ENCODE measurements at regions not wholly inside any gene's neighbourhood (a gene's known extent, or its start where the extent isn't known, plus 50 kb on each side); places are given as distances from the start of the nearest gene placed in this dataset.
"Not testable (repeated sequence)": the region's sequence is repeated elsewhere in the genome, so short reads cannot be mapped to it uniquely, and the experiment has no call there.

DNA sequence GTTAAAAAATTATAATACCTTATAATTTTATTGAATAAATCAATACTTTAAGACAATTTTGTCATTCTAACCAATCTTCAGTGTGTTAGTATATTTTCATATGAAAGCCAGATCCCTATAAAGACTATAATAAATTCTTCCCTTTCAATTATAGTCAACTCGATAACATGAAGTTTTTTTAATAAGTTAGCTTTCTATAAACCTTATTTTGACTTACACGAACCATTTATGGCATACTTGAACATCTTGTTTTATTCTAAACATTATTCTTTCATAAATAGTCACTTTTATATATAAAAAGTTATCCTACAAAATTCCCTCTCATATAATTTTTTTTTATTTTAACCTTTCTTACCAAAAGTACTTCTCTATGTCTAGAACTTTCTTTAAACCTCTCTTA lies 1002.3 kb downstream of the TMEM121 start:
- DNase-seq (ENCODE audit: insufficient read length, low spot score) (no peak), FAIRE-seq (no peak)
- TF ChIP-seq, protein P1, sequence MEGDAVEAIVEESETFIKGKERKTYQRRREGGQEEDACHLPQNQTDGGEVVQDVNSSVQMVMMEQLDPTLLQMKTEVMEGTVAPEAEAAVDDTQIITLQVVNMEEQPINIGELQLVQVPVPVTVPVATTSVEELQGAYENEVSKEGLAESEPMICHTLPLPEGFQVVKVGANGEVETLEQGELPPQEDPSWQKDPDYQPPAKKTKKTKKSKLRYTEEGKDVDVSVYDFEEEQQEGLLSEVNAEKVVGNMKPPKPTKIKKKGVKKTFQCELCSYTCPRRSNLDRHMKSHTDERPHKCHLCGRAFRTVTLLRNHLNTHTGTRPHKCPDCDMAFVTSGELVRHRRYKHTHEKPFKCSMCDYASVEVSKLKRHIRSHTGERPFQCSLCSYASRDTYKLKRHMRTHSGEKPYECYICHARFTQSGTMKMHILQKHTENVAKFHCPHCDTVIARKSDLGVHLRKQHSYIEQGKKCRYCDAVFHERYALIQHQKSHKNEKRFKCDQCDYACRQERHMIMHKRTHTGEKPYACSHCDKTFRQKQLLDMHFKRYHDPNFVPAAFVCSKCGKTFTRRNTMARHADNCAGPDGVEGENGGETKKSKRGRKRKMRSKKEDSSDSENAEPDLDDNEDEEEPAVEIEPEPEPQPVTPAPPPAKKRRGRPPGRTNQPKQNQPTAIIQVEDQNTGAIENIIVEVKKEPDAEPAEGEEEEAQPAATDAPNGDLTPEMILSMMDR (IDR thresholded peaks at IDR 0.05; ENCODE audit: insufficient read depth, missing control alignments): no peak

DNA sequence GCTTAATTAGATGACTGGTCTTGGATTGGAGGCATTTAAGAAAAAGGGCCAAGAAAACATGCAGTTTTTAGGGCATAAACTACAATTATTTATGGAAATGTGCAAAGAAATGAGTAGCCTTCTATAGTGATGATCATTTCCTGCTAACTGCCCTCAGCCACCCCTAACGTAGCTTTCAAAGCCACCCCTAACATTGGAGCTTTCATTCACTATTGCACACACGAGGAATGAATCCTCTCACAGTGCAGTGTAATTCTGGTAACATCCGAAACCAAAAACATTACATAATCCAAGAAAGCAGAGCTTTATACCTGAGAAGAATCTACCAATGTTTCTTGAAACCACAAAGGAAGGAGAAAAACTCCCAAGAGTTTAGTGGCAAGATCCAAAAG lies 1003.6 kb downstream of the TMEM121 start:
- TF ChIP-seq, protein P1 (IDR thresholded peaks at IDR 0.05; ENCODE audit: insufficient read depth, missing control alignments): no peak
- DNase-seq (ENCODE audit: insufficient read length, low spot score): no peak
- no peak for FAIRE-seq

DNA sequence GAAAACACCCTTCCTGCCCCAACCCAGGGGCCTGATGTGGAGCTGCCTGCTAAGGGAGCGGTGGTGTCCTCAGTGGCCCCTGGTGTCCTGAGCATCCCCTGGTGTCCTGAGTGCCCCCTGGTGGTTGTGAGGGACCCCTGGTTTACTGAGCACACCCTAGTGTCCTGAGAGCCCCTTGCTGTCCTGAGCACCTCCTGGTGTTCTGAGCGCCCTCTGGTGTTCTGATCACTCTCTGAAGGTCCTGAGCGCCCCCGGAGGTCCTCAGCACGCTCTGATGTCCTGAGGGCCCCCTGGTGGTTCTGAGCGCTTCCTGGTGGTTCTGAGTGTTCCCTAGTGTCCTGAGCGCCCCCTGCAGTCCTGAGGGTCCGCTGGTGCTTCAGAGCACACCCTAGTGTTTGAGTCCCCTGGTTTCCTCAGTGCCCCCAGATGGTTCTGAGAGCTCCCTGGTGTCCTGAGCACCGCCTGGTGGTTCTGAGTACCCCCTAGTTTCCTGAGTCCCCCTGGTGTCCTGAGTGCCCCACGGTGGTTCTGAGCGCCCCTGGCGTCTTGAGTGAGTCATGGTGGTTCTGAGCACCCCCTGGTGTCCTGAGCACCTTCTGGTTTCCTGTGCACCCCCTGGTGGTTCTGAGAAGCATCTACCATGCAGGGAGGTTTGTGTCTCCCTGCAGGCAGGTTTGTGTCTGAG lies 1004.2 kb downstream of the TMEM121 start:
- DNase-seq (ENCODE audit: insufficient read length, low spot score): no peak
- TF ChIP-seq, protein P1 (IDR thresholded peaks at IDR 0.05; ENCODE audit: insufficient read depth, missing control alignments): no peak
- FAIRE-seq: no peak

DNA sequence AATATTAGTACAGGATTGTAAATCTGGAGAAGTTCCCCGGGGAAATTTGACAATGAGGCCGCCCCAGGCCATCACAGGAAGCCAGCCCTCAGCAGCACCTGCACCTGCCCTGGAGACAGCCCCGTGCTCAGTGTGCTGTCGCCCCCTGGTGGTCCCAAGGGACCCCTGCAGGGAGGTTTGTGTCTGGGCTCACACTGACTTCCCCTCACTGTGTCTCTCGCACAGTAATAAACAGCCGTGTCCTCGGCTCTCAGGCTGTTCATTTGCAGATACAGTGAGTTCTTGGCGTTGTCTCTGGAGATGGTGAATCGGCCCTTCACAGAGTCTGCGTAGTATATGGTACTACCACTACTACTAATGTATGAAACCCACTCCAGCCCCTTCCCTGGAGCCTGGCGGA lies 1011.2 kb downstream of the TMEM121 start:
- not testable (repeated sequence) for FAIRE-seq; DNase-seq (ENCODE audit: insufficient read length, low spot score)

DNA sequence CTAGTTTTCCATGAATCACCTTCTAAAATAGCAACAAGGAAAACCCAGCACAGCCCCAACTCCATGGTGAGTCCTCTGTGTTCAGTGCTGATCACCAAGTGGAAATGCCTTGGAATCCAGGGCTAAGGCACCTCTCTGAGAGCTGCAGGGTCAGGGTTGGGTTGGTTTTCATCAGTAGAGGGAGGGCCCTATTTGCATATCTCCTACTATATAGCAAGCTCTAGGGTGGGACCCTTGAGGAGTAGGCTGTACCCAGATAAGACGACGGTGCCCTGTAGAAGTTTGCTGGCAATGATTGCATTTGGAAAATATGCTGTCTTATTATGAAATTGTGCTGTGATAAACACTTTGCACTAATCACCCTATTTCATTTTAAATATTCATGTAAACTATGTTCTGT lies 1011.8 kb downstream of the TMEM121 start:
- DNase-seq (ENCODE audit: insufficient read length, low spot score) (no peak), FAIRE-seq (no peak)
- TF ChIP-seq, protein P1 (IDR thresholded peaks at IDR 0.05; ENCODE audit: insufficient read depth, missing control alignments): no peak

DNA sequence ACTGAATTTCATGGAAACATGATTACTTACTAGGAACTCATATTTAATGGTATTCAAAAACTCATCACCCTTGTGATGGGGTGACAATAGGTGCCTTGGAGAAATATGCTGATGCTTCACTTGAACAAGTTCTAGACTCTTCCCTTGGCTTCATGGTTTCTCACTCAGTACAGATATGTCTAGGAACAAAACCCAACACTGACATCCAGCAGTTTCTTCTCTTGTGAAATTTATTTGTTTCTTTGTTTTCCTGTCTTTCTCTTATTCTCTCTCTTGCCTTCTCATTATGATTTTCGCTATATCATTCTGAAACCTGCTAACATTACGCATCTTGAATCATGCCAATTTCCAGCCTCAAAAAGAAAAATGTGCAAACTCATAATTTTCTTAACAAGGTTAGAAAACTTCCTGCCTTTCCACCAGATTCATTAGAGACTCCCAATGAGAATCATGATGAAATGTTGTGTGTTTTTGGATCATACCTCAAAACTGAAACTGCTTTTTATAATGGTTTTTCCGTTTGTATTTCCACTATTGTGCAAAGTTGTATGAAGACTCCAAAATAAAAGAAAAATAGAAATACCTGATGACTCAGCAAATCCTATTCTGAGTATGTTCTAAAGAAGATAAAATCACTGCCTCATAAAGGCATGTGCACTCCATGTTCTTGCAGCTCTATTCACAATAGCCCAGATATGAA lies 1021.5 kb downstream of the TMEM121 start:
- no peak for FAIRE-seq
- TF ChIP-seq, protein P1 (IDR thresholded peaks at IDR 0.05; ENCODE audit: insufficient read depth, missing control alignments): no peak
- DNase-seq (ENCODE audit: insufficient read length, low spot score): no peak

DNA sequence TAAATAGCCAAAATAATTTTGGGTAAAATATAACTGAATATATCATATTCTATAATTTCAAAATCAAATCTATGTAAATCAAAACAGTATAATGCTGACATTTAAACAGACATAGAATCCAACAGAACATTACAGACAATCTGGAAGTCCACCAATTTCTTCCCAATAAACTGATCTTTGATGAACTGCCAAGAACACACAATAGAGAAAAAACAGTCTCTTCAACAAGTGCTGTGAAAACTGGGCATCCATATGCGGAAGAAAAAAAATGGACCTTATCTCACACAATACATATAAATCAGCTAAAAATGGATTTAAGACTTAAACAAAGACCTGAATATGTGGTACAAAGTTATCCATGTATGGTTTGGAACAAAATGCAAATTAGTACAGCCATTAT lies 1022.7 kb downstream of the TMEM121 start:
- DNase-seq (ENCODE audit: insufficient read length, low spot score) (no peak), FAIRE-seq (no peak)
- TF ChIP-seq, protein P1 (IDR thresholded peaks at IDR 0.05; ENCODE audit: insufficient read depth, missing control alignments): no peak
